ENCODE measurements at regions not wholly inside any gene's neighbourhood (a gene's known extent, or its start where the extent isn't known, plus 50 kb on each side); places are given as distances from the start of the nearest gene placed in this dataset.

DNA sequence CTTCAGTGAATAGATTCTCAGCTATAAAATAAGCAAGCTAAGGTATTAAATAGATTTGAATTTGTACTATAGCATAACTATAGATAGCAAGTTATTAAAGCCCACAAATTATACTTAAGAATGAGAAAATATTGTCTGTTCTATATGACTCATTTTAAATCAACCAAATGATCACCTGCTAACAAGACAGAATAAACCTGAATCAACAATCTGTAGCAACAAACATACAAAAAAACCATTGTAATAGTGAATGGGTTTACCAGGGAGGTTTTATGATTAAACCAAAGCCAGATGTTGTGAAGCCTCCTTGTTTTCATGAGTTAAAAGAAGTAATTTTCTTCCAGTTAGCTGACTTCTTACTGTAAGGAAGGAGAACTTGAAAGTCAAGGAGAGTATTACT lies 71.9 kb upstream of the HTR1B start:
- ChIA-PET CTCF (no interaction called here), POLR2A (no interaction called here)
- no peaks in the 10 kb centered on the region for H3K36me3 Mint-ChIP-seq (ENCODE audit: low read depth)
- H3K9me3 Mint-ChIP-seq, result peaks cover 5% of the 10 kb centered on the region
- no peaks in the 10 kb centered on the region for H3K4me1 Mint-ChIP-seq
- H3K4me3 Mint-ChIP-seq, result no peak overlapping the region
- H3K27me3 Mint-ChIP-seq, result no peaks in the 10 kb centered on the region
- H3K27ac Mint-ChIP-seq, result no peak overlapping the region
- DNase-seq, result no peak

DNA sequence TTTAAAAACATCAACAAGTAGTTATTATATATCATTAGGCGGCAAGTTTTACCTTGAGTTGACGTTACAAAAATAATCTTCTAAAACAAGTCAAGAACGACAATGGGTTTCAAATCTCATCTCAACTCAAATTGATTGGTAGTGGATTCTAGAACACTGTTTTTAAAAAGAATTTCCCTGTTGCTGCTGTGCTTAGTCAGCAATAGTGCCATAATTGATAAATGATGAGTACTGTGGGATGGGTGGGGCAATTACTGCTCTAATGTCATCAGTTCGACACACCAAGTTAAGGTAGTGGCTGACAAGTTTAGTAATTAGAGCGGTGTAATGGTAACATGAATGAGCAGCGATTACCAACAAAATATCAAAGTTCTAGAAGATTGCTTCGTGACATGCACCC lies 73.4 kb upstream of the HTR1B start:
- no peaks in the 10 kb centered on the region for H3K27me3 Mint-ChIP-seq
- peaks cover 7% of the 10 kb centered on the region for H3K9me3 Mint-ChIP-seq
- no peak overlapping the region for H3K27ac Mint-ChIP-seq
- no peaks in the 10 kb centered on the region for H3K4me1 Mint-ChIP-seq
- ChIA-PET CTCF (no interaction called here), POLR2A (no interaction called here)
- no peak overlapping the region for H3K4me3 Mint-ChIP-seq
- DNase-seq, result no peak
- H3K36me3 Mint-ChIP-seq (ENCODE audit: low read depth), result no peaks in the 10 kb centered on the region

DNA sequence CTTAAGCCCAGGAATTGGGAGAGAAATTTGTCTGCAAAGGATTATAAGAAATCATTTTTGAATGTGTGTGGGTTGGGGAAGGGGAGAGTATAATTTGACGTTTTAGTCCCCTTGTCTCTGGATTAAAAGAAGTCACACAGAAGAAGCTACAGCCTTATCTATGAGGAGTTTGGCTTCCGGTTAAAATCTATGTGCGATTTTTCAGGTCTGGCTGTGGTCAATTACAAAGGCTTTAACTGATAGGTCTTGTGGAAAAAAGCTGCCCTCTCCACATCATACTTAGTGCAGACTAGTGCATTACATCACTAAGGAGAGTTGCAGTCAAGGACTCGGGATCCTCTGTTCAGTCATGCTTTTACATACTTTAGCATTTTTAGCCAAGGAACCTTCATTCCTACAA lies 80.3 kb upstream of the HTR1B start:
- Mint-ChIP-seq H3K27me3 (no peaks in the 10 kb centered on the region), H3K36me3 (ENCODE audit: low read depth) (no peaks in the 10 kb centered on the region), H3K9me3 (peaks cover 3% of the 10 kb centered on the region), H3K27ac (no peak overlapping the region), H3K4me1 (no peaks in the 10 kb centered on the region), H3K4me3 (no peak overlapping the region)
- POLR2A ChIA-PET, result no interaction called here
- CTCF ChIA-PET, result no interaction called here
- DNase-seq, result no peak

DNA sequence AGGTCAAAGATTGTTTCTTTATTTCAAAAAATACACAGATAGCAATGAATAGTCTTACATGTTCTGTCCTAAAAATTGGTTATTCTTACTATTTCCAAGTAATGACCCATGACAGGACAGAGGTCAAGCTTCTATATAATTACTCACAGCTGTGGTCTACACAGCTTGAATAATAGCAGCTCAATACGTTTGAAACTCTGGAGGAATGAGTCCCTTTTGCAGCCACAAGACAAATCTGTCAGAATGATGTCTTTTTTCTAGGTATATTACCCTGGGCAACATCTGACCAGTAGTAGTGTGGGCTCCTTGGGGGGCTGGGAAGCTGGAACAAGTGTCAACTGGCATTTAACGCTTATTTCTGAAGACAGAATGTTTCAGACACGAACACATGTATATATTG lies 84.9 kb upstream of the HTR1B start:
- no peak for DNase-seq
- H3K36me3 Mint-ChIP-seq (ENCODE audit: low read depth), result no peaks in the 10 kb centered on the region
- no peaks in the 10 kb centered on the region for H3K4me1 Mint-ChIP-seq
- no peaks in the 10 kb centered on the region for H3K27me3 Mint-ChIP-seq
- H3K27ac Mint-ChIP-seq, result no peak overlapping the region
- ChIA-PET POLR2A (no interaction called here), CTCF (no interaction called here)
- H3K9me3 Mint-ChIP-seq, result peaks cover 2% of the 10 kb centered on the region
- no peak overlapping the region for H3K4me3 Mint-ChIP-seq

DNA sequence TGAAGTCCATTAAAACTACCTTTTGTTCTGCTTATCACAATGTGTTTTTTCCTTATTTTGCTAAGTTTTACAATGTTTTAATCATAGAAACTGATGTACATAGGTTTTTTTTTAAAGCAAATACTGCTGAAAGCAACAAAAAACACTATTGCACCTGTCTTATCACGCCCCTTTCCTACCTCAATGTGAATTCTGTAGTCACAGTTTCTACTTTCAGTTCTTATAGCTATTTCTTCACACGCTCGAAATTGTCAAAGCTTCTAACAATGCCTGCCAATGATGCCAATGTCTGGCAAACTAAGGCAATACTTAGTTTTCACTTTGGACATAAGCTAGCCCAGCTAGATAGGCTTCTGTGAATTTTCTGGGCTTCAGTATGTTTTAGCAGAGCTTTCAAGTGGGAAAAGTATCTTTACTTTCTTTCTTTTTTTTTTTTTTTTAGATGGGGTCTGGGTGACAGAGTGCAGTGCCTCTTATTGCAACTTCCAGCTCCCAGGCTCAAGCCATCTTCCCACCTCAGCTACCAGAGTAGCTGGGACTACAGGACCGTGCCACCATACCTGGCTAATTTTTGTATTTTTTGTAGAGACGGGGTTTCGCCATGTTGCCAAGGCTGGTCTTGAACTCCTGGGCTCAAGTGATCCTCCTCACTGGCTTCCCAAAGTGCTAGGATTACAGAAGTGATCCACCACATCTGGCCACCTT lies 85.5 kb upstream of the HTR1B start:
- ChIA-PET POLR2A (no interaction called here), CTCF (no interaction called here)
- Mint-ChIP-seq H3K4me3 (no peak overlapping the region), H3K36me3 (ENCODE audit: low read depth) (no peaks in the 10 kb centered on the region), H3K4me1 (no peaks in the 10 kb centered on the region), H3K27me3 (no peaks in the 10 kb centered on the region), H3K27ac (no peak overlapping the region), H3K9me3 (peaks cover 2% of the 10 kb centered on the region)
- DNase-seq, result no peak

DNA sequence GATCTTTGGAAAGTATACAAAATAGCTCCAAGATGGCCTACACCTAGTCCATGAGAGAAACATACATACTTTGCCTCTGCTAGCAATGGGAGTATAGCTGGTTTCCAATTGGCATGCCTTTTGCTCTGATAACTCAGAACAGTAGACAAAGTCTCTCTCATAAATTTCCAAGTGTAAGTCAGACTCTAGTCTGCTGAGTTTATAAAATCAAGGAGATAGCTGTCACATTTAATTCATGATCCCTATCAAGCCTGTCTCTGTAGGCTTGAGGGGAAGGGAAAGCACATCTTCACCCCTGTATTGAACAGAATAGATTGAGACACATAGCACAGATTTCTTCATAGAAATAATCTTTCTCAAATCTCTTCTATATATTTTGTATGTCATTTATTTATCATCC lies 87.8 kb upstream of the HTR1B start:
- H3K4me3 Mint-ChIP-seq, result no peak overlapping the region
- CTCF ChIA-PET, result no interaction called here
- H3K27me3 Mint-ChIP-seq, result no peaks in the 10 kb centered on the region
- H3K4me1 Mint-ChIP-seq, result no peaks in the 10 kb centered on the region
- DNase-seq, result no peak
- POLR2A ChIA-PET, result no interaction called here
- no peak overlapping the region for H3K27ac Mint-ChIP-seq
- H3K9me3 Mint-ChIP-seq, result peaks cover 2% of the 10 kb centered on the region
- H3K36me3 Mint-ChIP-seq (ENCODE audit: low read depth), result no peaks in the 10 kb centered on the region

DNA sequence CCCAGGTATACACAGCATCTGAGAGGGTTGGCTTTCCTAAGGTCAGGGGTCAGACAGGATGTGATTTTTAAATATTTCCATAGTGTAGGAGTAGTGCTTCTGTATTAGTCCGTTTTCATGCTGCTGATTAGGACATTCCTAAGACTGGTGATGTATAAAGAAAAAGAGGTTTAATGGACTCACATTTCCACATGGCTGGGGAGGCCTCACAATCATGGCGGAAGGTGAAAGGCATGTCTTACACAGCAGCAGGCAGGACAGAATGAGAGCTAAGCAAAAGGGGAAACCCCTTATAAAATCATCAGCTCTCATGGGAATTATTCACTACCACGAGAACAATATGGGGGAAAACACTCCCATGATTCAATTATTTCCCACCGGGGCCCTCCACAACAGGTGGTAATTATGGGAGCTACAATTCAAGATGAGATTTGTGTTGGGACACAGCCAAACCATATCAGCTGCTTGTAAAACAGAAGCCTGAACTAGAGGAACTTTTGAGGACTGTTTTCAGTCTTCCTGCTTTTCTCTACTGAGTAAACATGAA lies 91.0 kb upstream of the MEI4 start:
- CTCF ChIA-PET, result no interaction called here
- no peak for DNase-seq
- Mint-ChIP-seq H3K4me1 (no peaks in the 10 kb centered on the region), H3K4me3 (no peak overlapping the region), H3K27me3 (no peaks in the 10 kb centered on the region), H3K9me3 (no peaks in the 10 kb centered on the region), H3K27ac (no peak overlapping the region), H3K36me3 (ENCODE audit: low read depth) (no peaks in the 10 kb centered on the region)
- POLR2A ChIA-PET, result no interaction called here

DNA sequence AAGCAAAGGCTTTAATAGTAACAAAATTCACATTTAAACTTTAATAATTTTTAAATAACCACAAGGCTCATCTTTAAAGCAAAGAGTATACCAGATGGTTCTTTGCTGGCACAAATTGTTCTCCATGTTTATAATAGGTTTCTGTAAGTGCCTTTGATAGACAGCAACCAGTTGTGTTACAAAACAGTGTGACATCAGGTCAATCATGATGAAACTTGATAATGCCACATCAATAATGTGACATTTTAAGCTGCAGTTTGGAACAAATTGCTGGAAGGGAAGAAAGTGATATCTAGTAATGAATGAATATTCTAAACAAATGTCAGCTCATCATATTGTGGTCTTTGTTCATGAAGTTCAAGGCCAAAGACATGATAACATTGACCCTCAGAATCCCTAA lies 87.5 kb upstream of the MEI4 start:
- Mint-ChIP-seq H3K36me3 (ENCODE audit: low read depth) (no peaks in the 10 kb centered on the region), H3K27me3 (no peaks in the 10 kb centered on the region), H3K9me3 (no peaks in the 10 kb centered on the region), H3K4me1 (no peaks in the 10 kb centered on the region), H3K27ac (no peak overlapping the region), H3K4me3 (no peak overlapping the region)
- CTCF ChIA-PET, result interaction anchor here (0.6 kb wide), 1 partner anchor 13 kb away, joined by 3 read pairs; no protein-coding TSS in a partner anchor
- POLR2A ChIA-PET, result no interaction called here
- no peak for DNase-seq

DNA sequence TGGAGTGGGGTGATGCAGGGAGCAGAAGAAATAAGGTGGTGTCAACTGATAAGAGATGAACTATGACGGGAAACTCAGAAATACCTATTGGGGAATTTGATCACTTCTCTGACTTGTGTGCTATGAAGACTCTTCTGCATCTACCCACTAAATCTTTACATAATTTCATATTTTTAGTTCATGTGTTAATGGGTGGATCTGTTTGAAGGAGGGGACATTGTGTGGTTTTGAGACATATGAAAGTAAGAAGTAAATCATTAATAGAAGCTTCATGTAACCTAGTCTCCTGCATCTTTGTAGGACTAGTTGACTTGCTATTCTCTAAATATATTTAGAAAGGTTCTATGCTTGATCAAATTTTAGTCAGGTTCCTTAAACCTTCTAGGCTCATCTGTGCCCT lies 86.6 kb upstream of the MEI4 start:
- ChIA-PET CTCF (no interaction called here), POLR2A (no interaction called here)
- no peaks in the 10 kb centered on the region for H3K9me3 Mint-ChIP-seq
- no peaks in the 10 kb centered on the region for H3K4me1 Mint-ChIP-seq
- DNase-seq, result no peak
- H3K27ac Mint-ChIP-seq, result no peak overlapping the region
- H3K4me3 Mint-ChIP-seq, result no peak overlapping the region
- H3K27me3 Mint-ChIP-seq, result no peaks in the 10 kb centered on the region
- no peaks in the 10 kb centered on the region for H3K36me3 Mint-ChIP-seq (ENCODE audit: low read depth)

DNA sequence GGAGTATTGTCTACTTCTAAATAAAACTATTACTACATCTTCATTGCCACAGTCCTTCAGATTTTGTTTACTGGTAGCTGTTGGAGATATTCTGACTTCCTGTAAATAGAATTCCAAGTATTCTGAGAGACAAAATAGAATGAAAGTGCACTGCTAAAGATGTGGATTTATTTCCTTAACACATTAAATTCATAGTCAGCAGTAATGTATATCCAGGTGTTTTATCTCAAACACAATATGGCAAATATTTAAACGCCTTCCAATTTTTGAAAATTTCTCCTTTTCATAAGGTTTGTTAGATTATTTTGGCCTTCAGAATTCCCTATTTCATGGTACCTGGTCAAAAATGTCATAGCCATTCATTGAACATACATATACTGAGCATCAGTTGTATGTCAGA lies 84.3 kb upstream of the MEI4 start:
- Mint-ChIP-seq H3K36me3 (ENCODE audit: low read depth) (no peaks in the 10 kb centered on the region), H3K4me1 (no peaks in the 10 kb centered on the region), H3K27me3 (no peaks in the 10 kb centered on the region), H3K27ac (no peak overlapping the region), H3K4me3 (no peak overlapping the region), H3K9me3 (no peaks in the 10 kb centered on the region)
- no peak for DNase-seq
- ChIA-PET POLR2A (no interaction called here), CTCF (no interaction called here)

DNA sequence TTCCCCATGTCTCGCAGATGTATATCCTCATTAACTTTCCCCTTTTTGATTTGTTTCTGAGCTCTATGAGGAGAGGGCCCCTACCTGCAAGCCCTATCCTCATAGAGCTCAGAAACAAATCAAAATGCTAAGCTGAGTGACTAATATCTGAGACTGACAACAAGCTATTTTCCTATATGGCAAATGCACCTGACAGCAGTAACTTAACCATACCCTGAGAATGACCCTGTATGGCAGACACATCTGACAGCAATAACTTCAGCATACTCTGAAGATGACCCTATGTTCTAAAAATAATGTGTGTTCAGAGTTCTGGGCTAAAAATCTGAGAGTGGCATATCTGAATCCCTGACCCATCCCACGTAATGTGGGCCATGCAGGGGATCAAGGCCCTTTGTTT lies 79.0 kb upstream of the MEI4 start:
- no peaks in the 10 kb centered on the region for H3K27me3 Mint-ChIP-seq
- ChIA-PET POLR2A (no interaction called here), CTCF (no interaction called here)
- no peak overlapping the region for H3K4me3 Mint-ChIP-seq
- no peaks in the 10 kb centered on the region for H3K36me3 Mint-ChIP-seq (ENCODE audit: low read depth)
- no peaks in the 10 kb centered on the region for H3K9me3 Mint-ChIP-seq
- no peak overlapping the region for H3K27ac Mint-ChIP-seq
- no peaks in the 10 kb centered on the region for H3K4me1 Mint-ChIP-seq
- no peak for DNase-seq

DNA sequence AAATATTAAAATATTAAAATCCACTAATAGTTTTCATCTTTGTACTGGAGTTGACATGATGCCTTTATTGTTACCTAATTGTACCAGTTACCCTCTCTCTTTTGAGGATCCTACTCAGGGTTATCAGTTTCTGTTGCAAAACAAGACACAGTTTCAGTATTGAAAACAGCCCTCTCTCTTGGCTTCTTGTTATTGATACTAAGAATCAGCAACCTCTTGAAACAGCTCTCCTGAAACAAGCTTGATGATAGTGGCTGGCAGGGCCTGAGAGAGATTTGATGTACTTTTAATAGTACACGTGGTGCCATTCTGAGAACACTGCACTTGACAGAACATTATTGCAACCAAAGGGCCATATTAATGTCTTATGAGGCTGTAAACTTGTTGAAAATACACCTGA lies 64.9 kb upstream of the MEI4 start:
- no peak for DNase-seq
- Mint-ChIP-seq H3K27me3 (no peaks in the 10 kb centered on the region), H3K9me3 (no peaks in the 10 kb centered on the region), H3K4me1 (no peaks in the 10 kb centered on the region), H3K4me3 (no peak overlapping the region), H3K36me3 (ENCODE audit: low read depth) (no peaks in the 10 kb centered on the region), H3K27ac (no peak overlapping the region)
- CTCF ChIA-PET, result no interaction called here
- POLR2A ChIA-PET, result no interaction called here
